OCI-LY7 (cell line): ENCODE measurements at regions not wholly inside any gene's neighbourhood (a gene's known extent, or its start where the extent isn't known, plus 50 kb on each side); places are given as distances from the start of the nearest gene placed in this dataset.

ENCODE experiments used
- CTCF ChIP-seq: fragments of 200-600 bp; sonication (generic); conservative IDR thresholded peaks from 2 replicates; pipeline ENCODE4 v1.5.1; 2014; ENCODE audit warnings: mild to moderate bottlenecking, antibody characterized with exemption, low read length, moderate library complexity, mixed read lengths
- EZH2phosphoT487 ChIP-seq: fragments of 200-600 bp; sonication (generic); IDR thresholded peaks from 2 replicates; pipeline ENCODE4 v1.6.1; 2018; ENCODE audit warnings: low read depth, borderline replicate concordance, mild to moderate bottlenecking, mixed run types, antibody characterized with exemption, low read length, moderate library complexity, mixed read lengths

- TF ChIP-seq CTCF (no peak), EZH2phosphoT487 (no peak)
Observed at GRCh38 chr4:13118633-13119032, 365.5 kb downstream of the RAB28 start.
